Testis (tissue), 2 donors: ENCODE measurements at regions not wholly inside any gene's neighbourhood (a gene's known extent, or its start where the extent isn't known, plus 50 kb on each side); places are given as distances from the start of the nearest gene placed in this dataset.

Source experiments
- DNase-seq: peaks from one replicate; pipeline ENCODE4 v3.0.0-alpha.2; 2019
- H3K27ac ChIP-seq, 2 donors: fragments of 200-600 bp; sonication (generic); one replicate each; pipeline ENCODE4 v1.5.1; 2019
- H3K27me3 ChIP-seq: fragments of 200-600 bp; sonication (generic); one replicate; pipeline ENCODE4 v1.5.1; 2019
- H3K36me3 ChIP-seq: fragments of 200-600 bp; sonication (generic); one replicate; pipeline ENCODE4 v1.5.1; 2017; ENCODE audit warnings: low read depth; ENCODE audit errors: missing control alignments
- H3K4me1 ChIP-seq: fragments of 200-600 bp; sonication (generic); one replicate; pipeline ENCODE4 v1.5.1; 2019
- H3K4me3 ChIP-seq, 2 donors: fragments of 200-600 bp; sonication (generic); one replicate each; pipeline ENCODE4 v1.5.1; 2017 to 2019
- H3K9me3 ChIP-seq: fragments of 200-600 bp; sonication (generic); one replicate; pipeline ENCODE4 v1.5.1; 2017
- CTCF ChIP-seq, 3 experiments: fragments of 450-650 bp in 2 of 3; fragments of 200-600 bp in 1 of 3; sonication (generic) in 1 of 3; IDR thresholded peaks; one replicate each; pipeline ENCODE4 v1.5.1; 2016 to 2019; ENCODE audit warnings: antibody characterized with exemption in 3 of 3, mild to moderate bottlenecking in 2 of 3, moderate library complexity in 1 of 3
- POLR2A ChIP-seq: fragments of 450-650 bp; IDR thresholded peaks from one replicate; pipeline ENCODE4 v1.6.1; 2017; ENCODE audit warnings: antibody characterized with exemption, mild to moderate bottlenecking, moderate library complexity
- WGBS, 2 donors: methylation state at CpG; one replicate each; pipeline ENCODE4 v1.1.5; 2018; 5-methylcytosine and 5-hydroxymethylcytosine counted together
- intact Hi-C: fragments of 100-400 bp; cut with DNase I; formaldehyde crosslinking; loops from one replicate; pipeline ENCODE4 v1.15.1; 2023; ENCODE audit warnings: low total_unique reads
- small RNA-seq, 2 donors: library from RNA; depleted of rRNA; stranded (forward); fragments of <200 nt; gene quantifications; one replicate each; pipeline ENCODE3, GENCODE V24; 2016

DNA sequence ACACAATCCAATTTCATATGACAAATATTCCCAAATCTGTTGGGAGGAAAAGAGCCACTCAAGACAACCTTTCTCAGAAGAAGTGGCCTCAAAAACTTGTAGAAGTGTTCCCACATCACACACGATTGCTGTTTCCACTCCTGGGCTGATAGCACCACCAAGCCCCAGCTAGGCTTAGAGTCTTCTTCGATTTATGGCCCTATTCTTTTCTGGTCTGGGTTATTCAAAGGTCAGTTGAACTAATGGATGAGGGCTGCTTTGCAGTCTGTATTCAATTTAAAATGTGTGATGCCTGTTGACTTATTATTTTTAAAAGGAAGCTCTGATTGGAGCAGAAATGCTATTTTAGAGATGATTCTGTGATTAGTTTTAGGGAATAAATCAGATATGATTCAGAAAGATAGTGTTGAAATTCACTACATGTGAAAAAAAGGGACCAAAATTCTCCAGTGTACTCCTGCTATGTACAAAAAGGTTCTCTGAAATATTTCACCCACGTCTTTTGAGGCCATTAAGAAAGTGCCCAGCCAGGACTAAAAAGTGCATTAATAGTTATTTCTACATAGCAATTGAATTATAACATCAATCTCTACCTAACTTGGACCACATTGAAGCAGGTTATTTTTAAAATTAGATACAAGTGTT, 57.3 kb upstream of the SPON1 start:
- H3K27me3 ChIP-seq = no peaks in the 10 kb centered on the region
- WGBS, 2 donors = 58 to 70% methylated on average over 3 of the region's 3 CpGs
- no peak for TF ChIP-seq CTCF (IDR thresholded peaks at IDR 0.05)
- TF ChIP-seq POLR2A = no peak
- DNase-seq = no peak
- no peaks in the 10 kb centered on the region for H3K9me3 ChIP-seq
- intact Hi-C loops = no loop called here
- no peak overlapping the region for H3K4me3 ChIP-seq
- no peak overlapping the region for H3K27ac ChIP-seq
- no peaks in the 10 kb centered on the region for H3K4me1 ChIP-seq
- no peaks in the 10 kb centered on the region for H3K36me3 ChIP-seq

GRCh38 chr11:13907678-13908077, 54.8 kb upstream of the SPON1 start:
- TF ChIP-seq POLR2A (no peak), CTCF (IDR thresholded peaks at IDR 0.05) (no peak)

GRCh38 chr11:13908535-13908934, 54.0 kb upstream of the SPON1 start:
- H3K4me1 ChIP-seq = no peaks in the 10 kb centered on the region
- intact Hi-C loops = no loop called here
- 66% methylated on average over 4 of the region's 4 CpGs for WGBS, 2 donors
- TF ChIP-seq POLR2A = no peak
- no peak for DNase-seq
- no peak overlapping the region for H3K27ac ChIP-seq
- H3K4me3 ChIP-seq = no peak overlapping the region
- no peaks in the 10 kb centered on the region for H3K27me3 ChIP-seq
- H3K9me3 ChIP-seq = no peaks in the 10 kb centered on the region
- no peaks in the 10 kb centered on the region for H3K36me3 ChIP-seq

More at GRCh38 chr11:13907678-13908077, 54.8 kb upstream of the SPON1 start:
- Histone ChIP-seq H3K4me3 (no peak overlapping the region), H3K27ac (no peak overlapping the region), H3K4me1 (no peaks in the 10 kb centered on the region), H3K27me3 (no peaks in the 10 kb centered on the region), H3K36me3 (no peaks in the 10 kb centered on the region), H3K9me3 (no peaks in the 10 kb centered on the region)
- DNase-seq = no peak
- intact Hi-C loops = no loop called here
- 81 to 89% methylated on average over 4 of the region's 4 CpGs for WGBS, 2 donors

Small RNAs in the stretch of these regions (small RNA-seq; reads per million reads assigned to genes)
- 0 reads per million in 2 donors for gene RNA5SP331
